GM19467 (cell line): ENCODE measurements at regions not wholly inside any gene's neighbourhood (a gene's known extent, or its start where the extent isn't known, plus 50 kb on each side); places are given as distances from the start of the nearest gene placed in this dataset.

Experiments used
- ATAC-seq: cut with Tn5 transposase; IDR thresholded peaks from one replicate; pipeline ENCODE4 v1.9.1; 2021; ENCODE audit warnings: mild to moderate bottlenecking, moderate library complexity; ENCODE audit not compliant: unreplicated experiment

DNA sequence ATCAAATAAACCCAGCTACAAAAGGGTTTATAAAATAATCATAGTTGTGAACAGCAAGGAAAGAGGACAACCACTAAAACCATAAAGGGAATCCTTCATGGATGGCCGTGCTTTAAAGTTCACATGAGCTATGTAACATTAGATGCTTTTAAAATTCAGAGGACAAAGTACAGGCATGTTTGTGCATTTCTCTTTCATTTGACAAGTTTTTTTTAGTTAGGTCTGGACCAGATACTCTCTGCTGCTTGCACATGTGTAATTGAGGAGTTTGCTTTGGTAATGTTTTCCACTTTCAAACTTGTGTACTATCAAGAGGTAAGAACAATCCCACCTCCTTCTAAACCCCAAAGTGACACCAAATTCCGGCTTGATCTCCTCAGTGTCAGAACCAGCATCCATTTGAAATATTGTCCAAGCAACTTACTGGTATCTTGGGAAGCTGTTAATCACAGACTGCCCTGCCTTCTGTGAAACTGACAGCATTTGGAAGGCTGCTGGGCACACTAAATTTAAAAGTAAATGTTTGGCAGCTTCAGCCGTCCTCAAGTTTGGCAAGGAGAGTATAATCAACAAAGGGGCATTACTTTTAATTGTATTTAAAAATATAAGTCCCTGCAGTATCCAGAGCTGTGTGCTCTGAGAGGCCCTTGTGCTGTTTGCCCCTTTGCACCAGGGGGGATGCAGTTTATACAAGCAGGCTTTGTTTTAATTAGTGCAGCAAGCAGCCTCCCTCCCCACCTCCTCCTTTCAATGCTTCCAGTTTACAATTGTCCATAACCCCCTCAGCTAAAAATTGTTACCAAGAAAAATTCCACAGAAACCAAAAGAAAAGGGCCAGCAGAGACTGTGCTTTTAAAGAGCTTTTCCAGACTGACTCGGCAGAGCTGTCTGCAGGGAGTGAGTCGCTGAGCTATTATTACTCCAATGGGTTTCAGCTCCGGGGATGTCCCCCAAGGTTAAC is 328.3 kb upstream of the MPDZ start:
- ATAC-seq, result no peak

DNA sequence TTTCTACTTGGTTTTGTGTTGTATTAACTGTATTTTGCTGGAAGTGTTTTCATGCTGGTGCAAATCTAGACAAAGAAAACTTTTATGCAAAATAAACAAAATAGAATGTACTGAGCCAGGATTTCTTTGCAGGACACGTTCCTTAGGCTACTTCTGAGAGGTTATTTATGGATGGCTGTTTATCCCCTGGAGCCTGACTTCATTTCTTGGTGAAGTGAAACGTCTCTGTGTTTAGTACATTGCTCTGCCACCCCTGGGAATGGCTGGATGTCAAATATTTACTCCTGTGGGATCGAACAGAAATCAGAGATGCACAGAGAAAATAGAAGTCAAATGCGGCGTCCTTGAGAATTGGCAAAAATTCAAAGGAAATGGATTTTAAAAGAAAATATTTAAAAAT is 327.1 kb upstream of the MPDZ start:
- no peak for ATAC-seq

DNA sequence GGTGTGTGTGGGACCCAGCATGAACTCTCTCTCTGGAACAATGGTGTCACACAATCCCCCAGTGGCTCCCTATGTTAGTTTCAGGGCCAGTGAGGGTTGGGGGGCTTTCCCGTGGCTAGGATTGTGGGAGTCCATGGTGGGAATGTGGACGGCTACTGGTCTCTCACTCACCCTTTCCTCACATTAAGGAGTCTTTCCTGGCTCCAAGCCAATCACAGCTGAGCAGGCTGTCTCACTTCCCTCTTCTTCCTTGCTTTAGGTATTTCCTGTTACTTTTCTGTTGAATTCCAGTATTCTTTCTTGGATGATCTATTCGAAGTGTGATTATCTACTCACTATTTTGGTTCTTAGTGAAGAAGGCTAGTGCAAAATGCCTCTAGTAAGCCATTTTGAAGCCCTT is 324.4 kb upstream of the MPDZ start:
- ATAC-seq, result no peak

GRCh38 chr9:13598738-13599137 is 319.2 kb upstream of the MPDZ start:
- no peak for ATAC-seq

DNA sequence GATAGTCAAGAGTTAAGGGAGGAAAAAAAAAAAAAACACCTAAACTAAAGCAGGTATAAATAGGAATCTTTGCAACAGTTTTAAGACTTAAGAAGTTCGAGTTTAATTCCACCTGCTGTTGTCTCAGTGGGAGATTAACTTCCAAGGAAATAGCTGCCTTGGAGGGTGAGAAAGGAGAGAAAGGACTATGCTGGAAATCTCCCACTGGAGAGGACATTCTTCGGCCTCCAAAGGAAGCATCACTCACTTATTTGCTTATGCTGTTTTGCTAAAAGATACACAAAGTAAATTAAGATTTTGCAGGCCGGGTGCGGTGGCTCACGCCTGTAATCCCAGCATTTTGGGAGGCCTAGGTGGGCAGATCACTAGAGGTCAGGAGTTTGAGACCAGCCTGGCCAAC is 317.9 kb upstream of the MPDZ start:
- ATAC-seq, result no peak

GRCh38 chr9:13597004-13597403 is 317.5 kb upstream of the MPDZ start:
- ATAC-seq, result no peak

GRCh38 chr9:13596383-13596970 is 317.0 kb upstream of the MPDZ start:
- ATAC-seq, result no peak

- no peak for ATAC-seq
Observed at GRCh38 chr9:13590996-13591395, 311.5 kb upstream of the MPDZ start.

DNA sequence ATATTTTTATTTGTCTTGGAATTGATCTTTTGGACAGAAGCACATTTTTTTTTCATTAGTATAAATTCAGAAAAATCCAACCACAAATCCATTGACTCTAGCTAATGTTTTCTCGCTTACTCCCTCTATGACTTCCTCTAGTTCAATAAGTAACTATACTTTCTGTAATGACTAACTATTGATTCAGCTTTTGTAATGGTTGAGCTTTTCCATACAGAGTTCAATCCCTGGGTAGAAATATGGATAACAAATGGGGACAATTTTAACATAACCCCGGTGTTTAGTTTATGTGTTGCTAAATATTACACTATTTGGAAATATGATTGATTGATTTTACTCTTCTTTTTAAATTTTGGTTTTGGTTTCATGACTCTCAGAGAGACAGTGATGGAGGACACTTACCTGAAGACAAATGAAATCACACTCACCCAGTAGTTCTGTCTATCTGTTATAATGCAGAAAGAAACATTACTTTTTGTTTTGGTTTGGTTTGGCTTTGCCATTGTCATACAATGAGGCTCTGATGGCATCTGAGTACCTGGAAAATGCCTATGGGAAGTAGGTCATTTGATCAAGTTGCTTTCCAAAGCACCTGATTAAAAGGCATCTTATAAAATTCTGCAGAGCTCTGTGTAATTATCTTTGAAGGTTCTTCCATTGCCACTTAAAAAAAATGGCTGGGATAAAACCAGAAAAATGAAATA is 309.7 kb upstream of the MPDZ start:
- no peak for ATAC-seq

DNA sequence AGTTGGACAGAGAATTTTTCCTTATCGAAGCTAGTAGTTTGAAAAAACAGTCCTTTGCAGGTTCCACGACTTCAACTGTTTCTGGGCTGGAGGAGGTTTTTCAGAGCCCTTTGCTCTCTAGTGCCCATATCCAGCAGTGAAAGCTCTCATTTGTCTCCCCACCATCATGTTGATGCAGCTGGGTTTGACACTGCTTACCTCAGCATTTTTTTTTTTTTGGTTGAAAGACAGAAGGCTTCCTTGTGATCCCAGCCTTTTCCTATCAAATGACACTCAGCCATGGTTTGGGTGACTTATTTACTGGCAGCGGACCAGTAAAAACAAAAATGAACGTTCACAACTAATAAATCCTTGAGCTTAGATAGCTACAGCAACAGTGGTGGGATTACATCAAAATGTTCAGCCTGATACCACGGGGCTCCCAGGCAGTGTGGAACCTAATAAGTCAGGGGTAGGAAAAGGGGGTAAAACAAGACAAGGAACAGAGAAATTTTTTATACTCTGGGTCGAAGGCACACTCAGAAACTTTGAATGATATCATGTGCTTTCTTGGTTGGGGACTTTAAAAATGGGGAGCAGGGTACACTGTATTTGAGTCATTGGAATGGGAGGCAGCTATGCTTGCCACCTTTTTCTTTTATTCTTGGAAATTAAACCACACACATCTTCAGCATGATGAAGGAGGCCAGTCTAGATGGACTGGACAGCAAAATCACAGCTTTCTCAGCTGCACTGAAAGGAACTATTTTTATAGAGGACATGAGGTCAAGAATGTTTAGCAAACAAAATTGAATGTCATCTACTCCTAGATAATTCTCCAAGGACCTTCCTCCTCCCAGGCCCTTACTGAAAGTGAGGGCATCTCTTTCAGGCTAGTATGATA is 308.9 kb upstream of the MPDZ start:
- ATAC-seq, result no peak

DNA sequence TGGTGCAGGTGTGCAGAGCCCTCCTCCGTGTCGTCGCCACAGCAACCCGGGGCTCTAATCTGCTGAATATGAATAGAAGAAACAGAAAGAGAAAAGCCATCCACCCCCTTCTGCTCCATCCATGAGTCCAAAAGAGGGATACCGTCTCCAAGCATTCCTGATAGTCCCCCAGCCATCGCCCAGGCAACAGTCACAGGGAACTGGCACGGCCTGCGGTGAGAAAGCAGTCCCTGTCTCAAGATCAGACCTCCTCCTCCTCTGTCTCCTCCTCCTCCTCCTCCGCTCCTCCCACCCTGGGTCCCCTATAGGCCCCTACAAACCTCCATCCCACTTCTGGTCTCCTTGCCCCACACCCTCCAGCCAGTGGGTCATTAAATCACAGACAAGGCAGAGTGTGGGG is 308.1 kb upstream of the MPDZ start:
- ATAC-seq, result no peak

DNA sequence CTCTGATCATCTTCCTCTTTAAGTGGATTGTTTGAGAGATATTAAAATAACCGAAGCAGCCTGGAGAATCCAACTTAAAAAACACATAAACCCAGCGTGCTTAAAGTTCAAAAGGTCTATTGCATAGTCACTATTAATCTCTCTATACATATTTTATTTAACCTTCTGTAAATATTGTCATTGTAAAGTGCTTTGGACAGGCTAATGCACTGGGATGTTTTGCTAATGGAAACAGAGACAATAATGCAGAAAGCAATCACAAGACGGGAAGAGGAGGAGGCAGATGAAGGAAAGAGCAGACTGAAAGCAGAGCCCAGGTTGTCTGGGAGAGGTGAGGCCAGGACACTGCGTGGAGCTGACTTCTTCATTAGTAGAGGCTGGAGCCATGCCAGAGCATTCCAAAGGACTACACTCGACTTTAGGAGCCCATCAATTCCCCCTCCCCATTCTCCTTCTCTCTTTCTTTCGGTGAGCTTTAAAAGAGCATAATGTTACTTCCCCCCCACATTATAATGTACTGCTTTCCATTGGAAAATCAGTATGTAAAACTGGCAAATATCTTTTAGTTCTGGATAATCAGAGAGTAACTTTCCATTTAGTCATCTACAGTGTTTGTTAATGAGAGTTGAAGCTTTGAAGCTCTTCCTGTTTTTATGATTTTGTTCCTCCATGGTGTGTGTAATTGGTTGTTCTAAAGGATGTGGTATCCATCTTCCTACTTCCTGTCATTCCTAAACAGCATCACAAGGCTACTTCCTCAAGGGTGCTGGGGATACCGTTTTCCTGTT is 307.3 kb upstream of the MPDZ start:
- ATAC-seq, result no peak

GRCh38 chr9:13580760-13581159 is 301.3 kb upstream of the MPDZ start:
- ATAC-seq, result no peak

- no peak for ATAC-seq
Observed at GRCh38 chr9:13580131-13580530, 300.6 kb upstream of the MPDZ start.

DNA sequence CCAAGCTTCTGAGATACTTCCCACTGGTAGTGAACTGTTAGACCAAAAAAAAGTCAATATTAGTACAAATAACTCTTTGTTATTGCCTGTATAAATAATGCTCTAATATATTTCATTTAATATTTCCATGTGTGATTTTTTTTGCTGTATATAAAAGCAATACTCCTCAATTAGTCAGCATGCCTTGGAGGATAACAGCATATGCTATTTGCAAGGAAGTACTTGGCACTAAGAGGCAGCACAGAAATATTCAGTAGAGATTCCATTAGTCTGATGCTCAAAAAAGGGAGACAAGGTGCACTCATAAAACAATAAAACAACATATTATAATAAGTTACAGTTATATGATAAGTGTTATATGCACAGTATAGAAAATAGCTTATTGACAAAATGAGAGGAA is 296.6 kb upstream of the MPDZ start:
- ATAC-seq, result no peak

- ATAC-seq, result no peak
Observed at GRCh38 chr9:13575558-13575957, 296.1 kb upstream of the MPDZ start.

DNA sequence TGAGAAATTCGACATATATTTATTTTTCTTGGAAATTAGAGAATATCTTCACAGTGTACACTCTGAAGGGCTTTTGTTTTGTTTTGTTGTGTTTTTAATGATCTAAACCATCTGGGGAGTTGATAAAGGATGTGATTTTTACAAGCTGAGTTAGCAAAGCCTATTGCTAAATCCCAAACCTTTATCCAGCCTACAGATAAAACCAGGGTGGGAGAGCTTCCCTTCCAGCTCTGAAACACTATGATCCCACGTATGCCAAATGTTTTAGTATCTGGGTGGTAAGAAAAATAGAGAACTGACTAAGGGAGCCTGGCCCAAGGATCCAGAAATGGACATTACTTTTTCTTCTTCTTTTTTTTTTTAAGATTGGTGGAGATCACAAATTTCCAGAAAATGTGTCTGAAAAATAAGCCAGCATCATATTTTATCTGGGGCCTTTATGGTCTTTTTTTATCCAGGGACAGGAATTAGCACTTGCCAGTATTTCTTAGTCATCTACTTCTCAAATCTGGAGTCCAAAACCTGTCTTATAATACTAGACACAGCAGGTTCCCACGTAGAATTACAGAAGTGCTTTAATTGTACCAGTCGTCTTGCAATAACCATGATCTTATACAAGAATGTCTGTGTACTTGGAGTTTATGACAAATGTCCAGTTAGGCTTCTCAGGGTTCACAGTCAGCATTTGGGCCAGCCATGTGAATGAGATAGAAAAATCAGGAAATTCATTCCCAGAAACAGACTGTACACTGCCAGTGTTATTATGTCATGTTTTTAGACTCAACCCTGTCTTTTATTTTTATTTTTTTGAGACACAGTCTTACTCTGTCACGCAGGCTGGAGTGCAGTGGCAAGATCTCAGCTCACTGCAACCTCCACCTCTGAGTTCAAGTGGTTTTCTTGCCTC is 290.8 kb upstream of the MPDZ start:
- ATAC-seq, result no peak

- ATAC-seq, result no peak
Observed at GRCh38 chr9:13569602-13570067, 290.1 kb upstream of the MPDZ start.
